ENCODE measurements at regions not wholly inside any gene's neighbourhood (a gene's known extent, or its start where the extent isn't known, plus 50 kb on each side); places are given as distances from the start of the nearest gene placed in this dataset.

DNA sequence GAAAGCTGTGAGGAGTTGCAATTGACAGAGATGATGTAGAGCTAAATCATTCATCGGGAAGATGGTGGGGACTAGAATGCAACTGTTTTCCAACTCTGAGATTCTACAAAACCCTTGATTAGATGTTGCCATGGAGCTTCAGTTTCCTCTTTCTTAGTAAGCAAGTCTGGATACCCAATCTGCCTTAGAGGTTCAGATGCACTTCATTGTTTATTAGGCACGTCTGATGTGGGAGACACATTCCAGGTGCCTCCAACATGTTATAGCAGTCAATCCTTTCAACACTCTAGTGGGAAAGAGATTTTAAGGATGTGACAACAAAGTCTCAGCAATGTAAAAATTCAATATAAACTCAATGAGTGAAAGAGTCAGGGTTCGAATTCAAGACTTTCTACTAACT lies 291.3 kb upstream of the PHYHIPL start:
- no peak for DNase-seq (ENCODE audit: low read depth)

DNA sequence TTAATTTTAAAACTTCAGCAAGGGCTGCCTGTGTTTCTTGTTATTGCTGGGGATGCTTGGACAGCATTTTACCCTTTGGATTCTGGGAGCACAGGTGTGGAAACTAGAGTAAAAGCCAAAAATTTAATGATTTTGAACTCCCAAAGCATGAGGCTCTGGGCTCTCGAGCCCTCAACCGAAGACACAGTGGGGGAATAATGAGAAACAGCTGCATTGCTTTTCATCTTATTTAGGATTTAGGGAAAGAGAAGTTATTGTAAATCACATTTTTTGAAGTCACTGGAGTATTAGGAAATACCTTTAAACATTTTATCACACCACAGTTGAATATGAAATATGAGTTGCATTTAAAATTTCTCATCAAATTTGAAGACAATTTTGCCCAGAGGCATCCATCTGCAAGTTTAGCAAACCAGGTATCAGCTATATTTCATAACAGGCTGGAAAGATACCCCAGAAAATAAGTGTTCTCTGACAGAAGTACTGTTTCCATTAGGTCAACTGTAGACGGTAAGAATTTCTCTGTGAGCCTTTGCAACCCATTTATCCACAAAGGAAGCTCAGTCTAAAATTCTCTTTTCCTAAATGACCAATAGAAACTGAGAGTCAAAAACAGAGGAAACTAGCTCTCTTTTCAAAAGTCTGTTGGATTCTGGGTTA lies 290.6 kb upstream of the PHYHIPL start:
- DNase-seq (ENCODE audit: low read depth): no peak

DNA sequence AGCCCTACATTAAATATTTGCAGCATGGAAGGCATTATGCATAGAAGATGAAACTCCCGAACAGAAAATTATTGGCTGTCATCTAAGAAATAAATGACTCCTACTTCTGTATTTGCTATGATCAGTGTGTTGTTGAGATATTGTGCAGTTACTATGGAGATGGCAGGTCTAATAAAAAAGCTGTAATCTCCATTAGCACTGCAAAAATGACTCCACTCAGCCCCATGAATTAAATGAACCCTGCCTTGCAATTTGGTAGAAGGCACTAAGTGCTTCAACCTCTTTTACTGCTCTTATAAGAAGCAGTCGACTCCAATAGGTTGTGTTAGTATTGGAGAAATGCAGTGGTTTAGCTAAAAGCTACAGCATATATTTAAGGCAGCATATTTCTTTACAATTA lies 290.0 kb upstream of the PHYHIPL start:
- DNase-seq (ENCODE audit: low read depth): no peak

DNA sequence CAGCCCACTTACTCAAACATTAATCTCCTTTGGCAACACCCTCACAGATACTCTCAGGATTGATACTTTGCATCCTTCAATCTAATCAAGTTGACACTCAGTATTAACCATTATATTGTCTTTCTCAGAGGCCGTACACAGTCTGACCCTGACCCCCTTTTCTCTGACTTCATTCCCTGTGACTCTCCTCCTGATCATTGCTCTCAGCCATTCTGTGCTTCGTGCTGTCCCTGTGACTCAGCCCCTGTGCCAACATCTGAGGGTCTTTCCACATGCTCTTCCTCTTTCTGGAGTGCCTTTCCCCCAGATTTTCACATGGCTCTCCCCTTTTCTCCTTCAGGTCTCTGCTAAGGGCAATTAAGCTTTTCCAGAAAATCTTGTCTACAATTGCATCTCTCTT lies 289.0 kb upstream of the PHYHIPL start:
- DNase-seq (ENCODE audit: low read depth): no peak

DNA sequence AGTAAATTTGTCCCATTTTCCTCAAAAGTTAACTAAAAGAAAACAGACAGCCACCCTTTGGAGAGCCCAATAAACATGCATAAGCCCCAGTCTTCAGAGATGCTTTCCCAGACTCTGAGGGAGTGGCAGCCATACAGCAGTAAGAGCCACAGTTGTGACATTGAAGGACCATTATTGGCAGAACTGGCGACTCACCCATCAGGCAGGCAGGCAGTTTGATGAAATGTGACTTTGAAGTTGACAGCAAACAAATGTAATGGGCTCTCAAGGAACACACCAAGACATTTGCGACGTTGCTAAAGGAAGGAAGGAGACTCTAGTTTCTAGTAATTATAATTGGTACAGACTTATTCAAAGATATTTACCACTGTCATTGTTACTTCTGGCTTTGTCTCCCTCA lies 287.5 kb upstream of the PHYHIPL start:
- DNase-seq (ENCODE audit: low read depth): no peak

DNA sequence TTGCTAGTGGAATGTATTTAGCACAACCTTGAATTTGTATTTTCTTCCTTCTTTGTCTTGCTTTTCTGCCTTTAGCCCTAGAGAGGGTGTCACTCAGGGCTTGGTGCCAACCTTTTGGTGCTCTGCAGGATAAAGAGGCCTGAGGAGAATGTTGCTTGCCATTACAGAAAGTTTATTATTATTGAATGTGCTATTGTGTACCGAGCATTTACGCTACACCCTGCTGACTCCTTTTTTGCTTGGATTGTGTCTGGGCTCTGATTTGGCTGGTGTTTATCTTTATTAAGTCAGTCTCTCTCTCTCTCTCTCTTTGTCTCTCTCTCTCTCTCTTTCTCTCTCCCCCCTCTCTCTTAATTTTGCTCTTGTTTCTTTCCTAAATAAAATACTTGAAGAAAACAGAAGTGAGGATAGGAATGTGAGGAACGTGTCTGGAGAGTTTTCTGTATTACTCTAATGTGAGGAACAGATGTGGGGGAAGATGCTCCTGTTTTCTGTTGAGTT lies 284.4 kb upstream of the PHYHIPL start:
- no peak for DNase-seq (ENCODE audit: low read depth)

DNA sequence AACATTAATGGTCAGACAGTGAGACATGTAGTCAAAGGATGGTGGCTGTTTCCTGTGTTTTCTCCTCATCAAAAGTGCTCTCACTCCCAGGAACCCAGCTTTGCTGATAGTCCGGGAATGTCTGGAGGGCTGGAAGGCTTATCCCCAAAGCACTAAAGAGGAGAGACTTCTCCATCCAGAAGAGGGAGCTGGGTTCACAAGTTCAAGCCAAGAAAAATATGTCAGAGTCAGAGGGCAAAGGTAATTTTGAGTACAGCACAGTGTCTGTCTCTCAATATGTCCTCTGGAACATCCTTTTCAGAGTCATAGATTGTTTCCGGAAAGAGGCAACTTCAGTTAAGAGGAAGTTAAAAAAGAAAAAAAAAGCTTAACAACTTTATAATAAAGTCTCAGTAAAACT lies 281.5 kb upstream of the PHYHIPL start:
- no peak for DNase-seq (ENCODE audit: low read depth)

DNA sequence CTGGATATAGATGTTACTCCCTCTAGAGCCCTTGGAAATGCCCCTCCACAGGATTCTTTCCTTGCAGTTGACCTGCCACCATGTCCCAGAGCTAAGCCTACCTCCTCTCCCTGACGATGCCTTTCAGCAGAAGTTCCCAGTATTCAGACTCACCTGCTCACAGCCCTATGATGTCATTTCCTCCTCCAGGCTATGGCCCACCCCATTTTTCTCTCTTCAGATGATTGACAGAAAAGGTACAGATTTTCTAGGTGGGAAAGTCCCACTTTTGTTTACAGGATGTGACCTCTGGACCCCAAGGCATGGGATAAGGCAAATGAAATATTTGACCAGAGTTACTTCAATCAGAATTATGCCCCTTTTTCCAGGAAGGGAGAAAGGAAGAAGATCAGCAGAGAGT lies 280.2 kb upstream of the PHYHIPL start:
- no peak for DNase-seq (ENCODE audit: low read depth)

DNA sequence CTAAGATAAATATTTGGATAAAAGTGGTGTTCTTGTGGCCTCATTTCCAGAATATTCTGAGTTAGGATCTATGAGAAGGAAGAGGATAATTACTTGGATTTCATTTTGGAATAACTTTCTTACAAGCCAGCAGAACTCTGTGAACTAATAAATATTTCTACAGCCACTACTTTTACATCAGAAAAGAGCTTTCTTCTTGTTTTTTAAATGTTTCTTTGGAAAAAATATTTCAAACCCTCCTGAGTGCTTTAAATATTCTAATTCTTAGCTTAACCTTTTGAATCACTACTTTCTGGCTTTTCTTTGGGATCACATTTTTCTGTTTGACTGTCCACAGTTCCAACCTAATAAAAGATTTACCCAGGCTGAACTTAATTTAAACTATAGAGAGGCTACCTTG lies 279.2 kb upstream of the PHYHIPL start:
- DNase-seq (ENCODE audit: low read depth): no peak

DNA sequence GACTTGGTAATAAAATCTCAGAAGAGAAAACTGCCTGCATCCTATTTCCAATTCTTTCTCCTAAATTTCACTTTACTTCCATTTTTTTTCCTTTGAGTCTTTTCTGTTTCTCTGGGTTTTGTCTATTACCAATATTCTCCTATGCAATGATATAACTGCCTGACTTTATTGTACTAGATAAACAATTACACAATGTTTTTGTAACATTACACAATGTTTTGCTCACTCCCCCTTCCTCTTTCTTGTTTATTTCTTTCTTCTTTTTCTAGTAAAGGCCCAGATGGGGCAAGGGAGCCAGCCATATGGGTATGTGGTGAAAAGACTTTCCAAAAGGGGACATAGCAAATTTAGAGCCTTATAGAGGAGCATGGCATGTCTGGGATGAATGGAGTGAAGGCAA lies 278.7 kb upstream of the PHYHIPL start:
- DNase-seq (ENCODE audit: low read depth): peak; percentile 30

DNA sequence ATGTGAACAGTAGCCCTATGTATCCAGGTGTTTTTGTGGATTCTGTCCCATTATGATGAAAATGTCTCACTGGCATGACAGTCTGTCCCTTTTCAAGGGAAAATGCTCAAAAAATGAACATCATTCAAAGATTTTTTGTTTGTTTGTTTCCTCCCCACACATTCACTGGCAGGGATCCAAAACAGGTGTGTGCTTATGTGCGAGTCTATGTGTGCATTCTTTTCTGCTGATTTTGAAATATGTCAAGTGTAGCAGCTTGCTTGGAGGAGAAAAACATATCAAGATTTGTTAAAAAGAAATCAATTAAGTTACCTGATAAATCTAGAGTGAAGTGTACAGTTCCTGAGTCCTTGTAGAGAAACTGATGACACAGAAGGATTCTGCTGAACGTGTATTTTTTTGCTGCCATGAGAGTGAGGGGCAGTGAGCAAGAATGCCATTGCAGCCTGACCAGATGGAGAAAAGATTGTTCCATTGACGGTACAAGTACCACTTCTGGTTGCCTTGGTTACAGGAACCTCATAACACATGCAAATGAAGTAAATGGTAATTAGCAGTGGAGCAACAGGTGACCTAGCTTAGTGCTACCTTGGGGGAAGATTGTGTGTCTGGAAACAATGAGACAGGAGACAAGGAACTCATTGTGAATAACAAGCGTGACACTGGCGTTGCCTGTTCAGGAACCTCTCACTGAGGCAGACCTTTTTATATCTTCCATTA lies 277.4 kb upstream of the PHYHIPL start:
- DNase-seq (ENCODE audit: low read depth): no peak

DNA sequence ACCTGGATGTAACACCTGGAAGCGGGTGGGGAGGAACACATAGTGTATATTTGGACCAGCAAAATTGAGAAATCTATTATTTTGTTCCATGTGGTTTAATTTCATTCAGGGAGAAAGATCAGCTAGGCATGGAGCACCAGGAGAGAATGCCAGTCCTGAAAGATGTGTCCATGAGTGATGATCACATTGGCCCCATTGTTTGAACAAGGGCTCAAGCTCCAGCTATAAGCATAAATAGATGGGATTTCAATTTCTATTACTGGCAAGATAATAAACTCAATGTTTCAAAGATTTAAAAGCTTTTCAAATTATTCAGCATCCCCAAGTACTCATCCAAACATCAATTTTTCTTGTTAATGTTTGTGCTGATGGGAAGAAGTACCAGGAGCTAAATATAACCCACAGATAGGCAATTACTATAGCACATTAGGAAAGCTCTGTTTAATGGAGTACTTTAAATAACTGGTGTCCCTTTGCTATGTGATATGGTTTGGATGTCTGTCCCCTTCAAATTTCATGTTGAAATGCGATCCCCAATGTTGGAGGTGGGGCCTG lies 275.3 kb upstream of the PHYHIPL start:
- DNase-seq (ENCODE audit: low read depth): no peak

DNA sequence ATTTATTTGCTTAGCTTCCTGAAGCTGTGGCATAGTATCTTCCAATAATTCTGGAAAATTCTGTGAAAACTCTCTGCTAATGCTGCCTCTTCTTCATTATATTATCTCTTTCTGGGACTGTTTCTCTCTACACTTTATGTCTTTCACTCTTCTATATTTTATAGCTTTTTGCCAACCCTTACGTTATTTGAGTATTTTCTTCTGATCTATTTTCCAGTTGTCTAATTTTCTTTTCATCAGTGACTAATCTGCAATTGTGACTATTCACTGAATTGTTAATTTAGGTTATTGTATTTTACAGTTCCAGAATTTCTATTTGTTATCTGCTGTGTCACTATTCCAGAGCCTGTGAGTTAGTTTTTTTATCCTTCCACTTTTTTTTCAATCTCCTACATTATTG lies 273.4 kb upstream of the PHYHIPL start:
- DNase-seq (ENCODE audit: low read depth): no peak

DNA sequence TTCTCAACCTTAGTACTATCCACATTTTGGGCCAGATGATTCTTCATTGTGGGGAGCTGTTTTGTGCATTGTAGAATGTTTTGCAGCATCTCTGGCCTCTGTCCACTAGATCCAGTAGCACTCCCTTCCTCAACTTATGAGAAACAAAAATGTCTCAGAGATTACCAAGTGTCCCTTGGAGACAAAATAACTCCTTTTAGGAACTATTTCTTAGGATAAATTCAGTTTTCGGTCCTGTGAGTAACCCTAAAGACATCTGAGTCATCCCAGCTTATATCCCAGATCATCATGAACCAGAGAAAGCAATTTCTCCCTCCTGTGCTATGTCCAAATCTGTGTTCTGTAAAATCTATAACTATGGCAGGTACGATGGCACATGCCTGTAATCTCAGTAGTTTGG lies 266.6 kb upstream of the PHYHIPL start:
- DNase-seq (ENCODE audit: low read depth): no peak

DNA sequence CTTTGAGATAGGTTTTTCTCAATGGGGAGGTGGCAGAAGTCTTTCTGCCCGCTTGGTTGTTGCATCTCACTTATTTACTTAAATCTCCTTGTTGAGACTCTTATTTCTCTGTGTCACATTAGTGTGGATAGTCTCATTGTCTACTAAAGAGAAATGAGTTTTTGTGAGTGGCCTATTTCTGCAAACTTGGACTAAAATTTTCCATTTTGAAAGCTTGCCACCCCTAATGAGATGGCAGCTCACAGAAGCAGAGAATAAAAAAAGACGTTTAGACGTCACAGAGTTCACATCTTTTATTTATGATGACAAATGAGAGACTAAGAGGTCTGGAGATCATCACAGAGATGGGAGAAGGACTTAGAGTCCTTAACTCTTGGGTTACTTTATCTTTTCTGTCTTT lies 262.7 kb upstream of the PHYHIPL start:
- no peak for DNase-seq (ENCODE audit: low read depth)

DNA sequence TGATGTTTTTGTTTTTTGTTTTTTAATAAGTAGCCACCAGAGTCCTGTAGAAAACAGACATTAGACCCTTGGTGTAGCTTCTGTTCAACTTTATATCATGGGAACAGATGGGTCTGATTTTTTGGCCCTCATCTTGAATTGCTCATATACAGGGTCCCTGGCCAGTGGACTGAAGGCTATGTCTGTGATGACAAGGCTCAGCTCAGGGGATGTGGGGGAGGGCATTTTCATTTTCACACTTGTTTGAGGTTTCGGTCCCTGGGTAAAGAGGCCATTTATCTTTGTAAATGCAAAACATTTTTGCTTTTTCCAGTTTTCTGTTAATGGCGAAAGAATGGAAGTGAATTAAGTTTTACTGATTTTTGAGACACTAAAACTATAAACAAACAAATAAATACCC lies 257.6 kb upstream of the PHYHIPL start:
- no peak for DNase-seq (ENCODE audit: low read depth)

DNA sequence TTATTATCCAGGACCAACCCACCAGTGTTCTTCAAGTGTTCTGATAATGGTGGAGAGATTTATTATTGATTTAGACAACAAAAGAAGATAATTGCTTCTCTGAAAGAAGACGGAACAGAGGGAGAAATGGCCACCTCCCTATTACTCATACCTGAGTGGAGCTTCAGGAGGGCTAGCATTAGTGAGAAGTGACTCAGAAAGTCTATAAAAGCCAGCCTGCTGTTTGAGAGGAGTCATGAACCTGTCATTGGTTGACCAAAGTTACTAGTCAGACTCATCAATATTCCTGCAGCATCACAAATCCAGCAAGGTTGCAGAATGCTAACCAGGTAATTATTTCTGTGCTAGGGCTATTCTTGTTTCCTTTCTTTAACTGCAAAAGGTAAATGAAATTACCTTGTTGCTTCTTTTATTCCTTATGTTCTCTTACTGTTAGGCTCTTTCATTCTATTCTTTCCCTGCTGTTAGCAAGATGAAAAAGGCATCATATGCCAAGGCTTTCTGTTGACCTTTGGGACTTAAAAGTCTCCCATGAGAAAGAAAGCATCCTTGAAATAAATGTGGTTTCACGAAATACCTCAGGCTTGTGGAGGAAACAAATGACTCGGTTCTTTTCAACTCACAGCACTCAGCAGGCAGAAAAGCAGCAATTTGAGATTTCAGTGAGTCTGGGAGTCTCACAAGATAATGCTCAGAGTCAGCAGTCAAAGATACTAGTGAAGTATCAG lies 256.4 kb upstream of the PHYHIPL start:
- peak; percentile 83 for DNase-seq (ENCODE audit: low read depth)

DNA sequence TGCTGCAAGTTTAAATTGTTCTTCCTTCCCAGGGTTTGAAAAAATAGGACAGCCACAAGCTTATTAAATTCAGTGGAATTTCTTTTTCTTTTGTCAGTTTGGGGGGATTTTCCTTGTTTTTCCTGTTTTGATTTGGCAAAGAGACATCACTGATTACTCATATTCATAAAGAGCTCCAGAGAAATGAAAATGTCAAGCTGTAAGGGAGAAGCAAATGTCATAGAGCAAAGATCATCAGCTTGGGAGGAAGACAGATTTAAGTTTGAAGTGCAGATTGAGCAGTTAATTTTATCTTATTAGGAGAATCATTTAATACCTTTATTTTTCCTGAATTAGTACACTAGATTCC lies 255.8 kb upstream of the PHYHIPL start:
- no peak for DNase-seq (ENCODE audit: low read depth)

DNA sequence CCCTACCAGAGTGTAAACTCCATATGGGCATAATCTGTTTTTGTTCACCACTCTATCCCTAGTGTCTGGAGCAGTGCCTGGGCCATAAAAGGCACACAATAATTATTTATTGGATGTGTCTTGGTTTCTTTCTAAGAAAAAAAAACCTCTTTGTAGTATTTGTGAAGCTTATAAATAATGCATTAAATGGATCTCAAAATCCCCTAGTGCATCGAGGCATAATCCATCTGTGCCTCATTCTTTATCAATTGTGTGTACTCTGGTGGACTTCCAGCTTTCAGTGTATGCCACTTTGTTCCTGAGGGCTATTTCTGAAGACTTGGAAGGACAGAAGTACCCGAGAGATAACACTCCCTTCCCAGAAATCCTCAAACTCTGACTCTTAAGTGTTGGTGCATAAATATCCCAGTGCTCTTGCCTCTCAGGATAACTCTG lies 255.0 kb upstream of the PHYHIPL start:
- no peak for DNase-seq (ENCODE audit: low read depth)

DNA sequence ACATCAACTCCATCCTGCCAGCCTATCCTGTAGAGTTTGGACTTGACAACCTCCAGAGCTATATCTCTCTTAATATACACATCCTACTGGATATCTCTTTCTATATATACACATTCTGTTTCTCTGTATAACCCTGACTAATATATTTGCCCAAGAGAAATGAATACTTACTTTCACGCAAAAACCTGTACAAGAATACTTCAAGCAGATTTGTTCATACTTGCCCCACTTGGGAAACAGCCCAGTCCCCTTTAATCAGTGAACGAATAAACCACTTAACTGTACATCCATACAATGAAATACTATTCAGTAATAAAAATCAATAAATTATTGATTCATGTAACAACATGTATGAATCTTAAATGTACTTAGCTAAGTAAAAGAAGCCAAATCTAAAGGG lies 251.1 kb upstream of the PHYHIPL start:
- no peak for DNase-seq (ENCODE audit: low read depth)

DNA sequence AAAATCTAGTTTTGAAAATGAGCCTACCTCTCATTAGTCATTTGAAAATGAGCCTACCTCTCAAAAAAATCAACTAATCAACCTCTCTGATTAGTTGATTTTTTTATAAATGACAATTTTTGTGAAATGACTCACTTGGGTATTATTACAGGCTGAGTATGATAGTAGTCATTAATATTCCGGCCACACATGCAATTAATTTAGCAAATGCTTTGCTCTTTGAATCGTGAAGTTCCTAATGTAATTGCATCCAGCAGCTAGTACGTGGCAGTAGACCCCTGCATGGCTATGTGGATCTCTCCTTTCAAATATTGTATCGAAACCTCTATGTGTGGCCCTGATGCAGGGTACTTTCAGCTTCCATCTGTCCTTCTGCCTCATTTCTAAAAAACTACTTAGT lies 245.9 kb upstream of the PHYHIPL start:
- DNase-seq (ENCODE audit: low read depth): peak; percentile 54

DNA sequence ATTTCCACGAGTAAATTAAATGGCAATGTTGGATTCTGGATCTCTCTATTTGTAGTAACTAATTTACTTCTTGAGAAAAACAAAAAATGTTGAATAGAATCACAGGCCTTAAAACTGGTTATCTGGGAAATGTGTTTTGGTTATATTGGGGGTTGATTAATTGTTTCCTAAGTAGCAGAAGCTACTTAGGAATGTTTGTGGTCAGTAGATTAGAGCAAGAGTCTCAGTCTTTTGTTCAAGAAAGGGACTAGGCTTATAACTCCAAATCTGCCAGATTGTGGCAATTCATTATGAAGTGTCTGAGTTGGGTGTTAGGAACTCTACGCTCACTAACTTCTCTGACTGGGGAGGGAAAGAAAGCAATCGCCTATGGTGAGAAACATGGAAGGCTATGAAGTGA lies 244.3 kb upstream of the PHYHIPL start:
- no peak for DNase-seq (ENCODE audit: low read depth)

Measured in fibroblast of gingiva (primary cell).